ENCODE measurements at regions not wholly inside any gene's neighbourhood (a gene's known extent, or its start where the extent isn't known, plus 50 kb on each side); places are given as distances from the start of the nearest gene placed in this dataset.

- TF ChIP-seq, protein P1, sequence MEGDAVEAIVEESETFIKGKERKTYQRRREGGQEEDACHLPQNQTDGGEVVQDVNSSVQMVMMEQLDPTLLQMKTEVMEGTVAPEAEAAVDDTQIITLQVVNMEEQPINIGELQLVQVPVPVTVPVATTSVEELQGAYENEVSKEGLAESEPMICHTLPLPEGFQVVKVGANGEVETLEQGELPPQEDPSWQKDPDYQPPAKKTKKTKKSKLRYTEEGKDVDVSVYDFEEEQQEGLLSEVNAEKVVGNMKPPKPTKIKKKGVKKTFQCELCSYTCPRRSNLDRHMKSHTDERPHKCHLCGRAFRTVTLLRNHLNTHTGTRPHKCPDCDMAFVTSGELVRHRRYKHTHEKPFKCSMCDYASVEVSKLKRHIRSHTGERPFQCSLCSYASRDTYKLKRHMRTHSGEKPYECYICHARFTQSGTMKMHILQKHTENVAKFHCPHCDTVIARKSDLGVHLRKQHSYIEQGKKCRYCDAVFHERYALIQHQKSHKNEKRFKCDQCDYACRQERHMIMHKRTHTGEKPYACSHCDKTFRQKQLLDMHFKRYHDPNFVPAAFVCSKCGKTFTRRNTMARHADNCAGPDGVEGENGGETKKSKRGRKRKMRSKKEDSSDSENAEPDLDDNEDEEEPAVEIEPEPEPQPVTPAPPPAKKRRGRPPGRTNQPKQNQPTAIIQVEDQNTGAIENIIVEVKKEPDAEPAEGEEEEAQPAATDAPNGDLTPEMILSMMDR (conservative IDR thresholded peaks at IDR 0.05), result no peak
- TF ChIP-seq EZH2 (IDR thresholded peaks at IDR 0.05; ENCODE audit: low read depth), result no peak
Observed at GRCh38 chr7:118648002-118648401, 423.5 kb downstream of the ANKRD7 start.
